H1 (cell line): ENCODE measurements at regions not wholly inside any gene's neighbourhood (a gene's known extent, or its start where the extent isn't known, plus 50 kb on each side); places are given as distances from the start of the nearest gene placed in this dataset.
A peak's percentile ranks its signal among the peaks of the same experiment; 100 is the strongest.

ENCODE experiments used
- CTCF ChIA-PET: fragments of 300-600 bp; sonication (Branson Sonifier 250); formaldehyde crosslinking; loops from one replicate; lab custom pipeline; 2021; ENCODE audit not compliant: partially characterized antibody; lab: Charles Lee
- POLR2A ChIA-PET: fragments of 300-600 bp; sonication (Branson Sonifier 250); formaldehyde crosslinking; loops from one replicate; lab custom pipeline; 2021; ENCODE audit warnings: inconsistent platforms; ENCODE audit not compliant: partially characterized antibody; lab: Charles Lee
- DNase-seq, 2 experiments: peaks; one replicate each; pipeline versions ENCODE4 v3.0.0 to v3.0.0-alpha.2; 2010 to 2022; ENCODE audit warnings: low spot score in 2 of 2, low read depth in 1 of 2, mixed read lengths in 1 of 2
- FAIRE-seq: peaks from 2 replicates; lab custom pipeline; 2011; peaks lifted over from hg19 to GRCh38; lab: Jason Lieb, UNC
- H2AFZ ChIP-seq: 2 replicates; pipeline ENCODE4 v1.8.1; 2012; ENCODE audit warnings: low read length, inconsistent platforms
- H2AK5ac ChIP-seq: 2 replicates; pipeline ENCODE4 v1.6.1; 2013; ENCODE audit warnings: low read depth, low read length
- H2BK120ac ChIP-seq: replicated peaks from 2 replicates; pipeline ENCODE3; 2013; ENCODE audit warnings: low read depth, low read length, inconsistent platforms
- H2BK12ac ChIP-seq: 2 replicates; pipeline ENCODE4 v1.6.1; 2013; ENCODE audit warnings: low read depth, low read length
- H2BK15ac ChIP-seq: 2 replicates; pipeline ENCODE4 v1.6.1; 2013; ENCODE audit warnings: low read length
- H2BK20ac ChIP-seq: 2 replicates; pipeline ENCODE4 v1.6.1; 2013; ENCODE audit warnings: low read length
- H2BK5ac ChIP-seq: 2 replicates; pipeline ENCODE4 v1.6.1; 2013; ENCODE audit warnings: low read depth, low read length
- H3K14ac ChIP-seq: 2 replicates; pipeline ENCODE4 v1.6.1; 2013; ENCODE audit warnings: inconsistent platforms; ENCODE audit not compliant: insufficient read length
- H3K18ac ChIP-seq: 2 replicates; pipeline ENCODE4 v1.6.1; 2013; ENCODE audit warnings: low read length; ENCODE audit errors: extremely low read depth
- H3K23ac ChIP-seq: 2 replicates; pipeline ENCODE4 v1.6.1; 2013; ENCODE audit warnings: inconsistent platforms; ENCODE audit not compliant: insufficient read length
- H3K23me2 ChIP-seq: 2 replicates; pipeline ENCODE4 v1.6.1; 2013; ENCODE audit warnings: low read depth, low read length
- H3K27ac ChIP-seq: 2 replicates; pipeline ENCODE4 v1.6.1; 2011; ENCODE audit warnings: low read depth, low read length, inconsistent platforms
- H3K27me3 ChIP-seq, 4 experiments: replicated peaks in 1 of 4; 1 replicate in 1 of 4; 2 replicates in 3 of 4; pipeline versions ENCODE4 v1.6.1 to v1.8.1; 2011 to 2013; ENCODE audit warnings: low read length in 3 of 4, mild to moderate bottlenecking in 3 of 4, inconsistent platforms in 2 of 4, mixed read lengths in 2 of 4, moderate library complexity in 1 of 4; ENCODE audit not compliant: control insufficient read depth in 3 of 4, insufficient read depth in 3 of 4; ENCODE audit errors: extremely low read depth in 1 of 4
- H3K36me3 ChIP-seq, 4 experiments: 2 replicates each; pipeline versions ENCODE4 v1.6.1 to v1.8.1; 2011 to 2013; ENCODE audit warnings: mild to moderate bottlenecking in 4 of 4, low read length in 3 of 4, moderate library complexity in 2 of 4, control low read depth in 1 of 4, inconsistent platforms in 1 of 4; ENCODE audit not compliant: insufficient read depth in 4 of 4, control insufficient read depth in 2 of 4
- H3K4ac ChIP-seq: replicated peaks from 2 replicates; pipeline ENCODE3; 2013; ENCODE audit warnings: low read length, low read depth, mixed read lengths, inconsistent platforms; ENCODE audit not compliant: insufficient read length
- H3K4me1 ChIP-seq, 4 experiments: replicated peaks in 1 of 4; 1 replicate in 1 of 4; 2 replicates in 3 of 4; pipeline versions ENCODE4 v1.6.1 to v1.8.1; 2011 to 2013; ENCODE audit warnings: low read length in 3 of 4, inconsistent platforms in 2 of 4, mixed read lengths in 1 of 4; ENCODE audit not compliant: insufficient read depth in 4 of 4, control insufficient read depth in 3 of 4
- H3K4me2 ChIP-seq, 2 experiments: 2 replicates each; pipeline versions ENCODE4 v1.6.1 to v1.8.1; 2011 to 2013; ENCODE audit warnings: low read depth in 2 of 2, low read length in 2 of 2, control low read depth in 1 of 2, inconsistent platforms in 1 of 2, mild to moderate bottlenecking in 1 of 2; ENCODE audit not compliant: insufficient read depth in 1 of 2
- H3K4me3 ChIP-seq, 4 experiments: fragments of 200-600, 300-600 bp in 1 of 4; sonication (generic), shearing (Covaris generic), sonication (Bioruptor Twin) in 1 of 4; 2 replicates each; pipeline versions ENCODE4 v1.5.1 to v1.8.1; 2011 to 2016; ENCODE audit warnings: low read length in 4 of 4, low read depth in 3 of 4, control low read depth in 2 of 4, inconsistent platforms in 2 of 4, mild to moderate bottlenecking in 2 of 4, mixed read lengths in 1 of 4, moderate library complexity in 1 of 4; ENCODE audit not compliant: insufficient read depth in 2 of 4; ENCODE audit errors: extremely low read depth in 1 of 4
- H3K56ac ChIP-seq: replicated peaks from 2 replicates; pipeline ENCODE3; 2013; ENCODE audit warnings: low read depth, mild to moderate bottlenecking, mixed read lengths, low read length, inconsistent platforms; ENCODE audit not compliant: insufficient read length
- H3K79me1 ChIP-seq: 2 replicates; pipeline ENCODE4 v1.6.1; 2013; ENCODE audit warnings: low read depth, low read length, control low read depth
- H3K79me2 ChIP-seq, 2 experiments: 2 replicates each; pipeline versions ENCODE4 v1.6.1 to v1.8.1; 2012 to 2013; ENCODE audit warnings: low read length in 2 of 2, mild to moderate bottlenecking in 2 of 2, inconsistent platforms in 1 of 2; ENCODE audit not compliant: insufficient read depth in 2 of 2, control insufficient read depth in 1 of 2
- H3K9ac ChIP-seq, 4 experiments: replicated peaks in 1 of 4; 1 replicate in 1 of 4; 2 replicates in 3 of 4; pipeline versions ENCODE4 v1.6.1 to v1.8.1; 2011 to 2013; ENCODE audit warnings: low read depth in 3 of 4, low read length in 3 of 4, control low read depth in 2 of 4, mild to moderate bottlenecking in 2 of 4, moderate library complexity in 2 of 4, inconsistent platforms in 1 of 4; ENCODE audit errors: extremely low read depth in 1 of 4
- H3K9me3 ChIP-seq, 2 experiments: 2 replicates each; pipeline versions ENCODE4 v1.6.1 to v1.8.1; 2012 to 2013; ENCODE audit warnings: mild to moderate bottlenecking in 2 of 2, moderate library complexity in 2 of 2, control low read depth in 1 of 2, inconsistent platforms in 1 of 2, low read depth in 1 of 2, low read length in 1 of 2, mixed read lengths in 1 of 2; ENCODE audit not compliant: insufficient read depth in 2 of 2
- H4K20me1 ChIP-seq, 2 experiments: replicated peaks in 1 of 2; 2 replicates each; pipeline versions ENCODE3 to v1.8.1; 2011 to 2013; ENCODE audit warnings: inconsistent platforms in 2 of 2, low read length in 2 of 2, mild to moderate bottlenecking in 1 of 2; ENCODE audit not compliant: insufficient read depth in 2 of 2, control insufficient read depth in 1 of 2
- H4K5ac ChIP-seq: 2 replicates; pipeline ENCODE4 v1.6.1; 2013; ENCODE audit warnings: low read length, low read depth, mixed read lengths, inconsistent platforms; ENCODE audit not compliant: insufficient read length
- H4K8ac ChIP-seq: 2 replicates; pipeline ENCODE4 v1.8.0; 2013; ENCODE audit warnings: mild to moderate bottlenecking, moderate library complexity, low read length, inconsistent platforms; ENCODE audit not compliant: insufficient read depth; ENCODE audit errors: extremely low read depth
- H4K91ac ChIP-seq: replicated peaks from 2 replicates; pipeline ENCODE3; 2013; ENCODE audit warnings: low read length, mixed read lengths, inconsistent platforms; ENCODE audit not compliant: insufficient read length
- CHD1 ChIP-seq: IDR thresholded peaks from 2 replicates; pipeline ENCODE4 v1.6.1; 2012; ENCODE audit warnings: low read depth, low read length, improper control_type of control experiment
- POLR2A ChIP-seq, 2 experiments: IDR thresholded peaks; 1 replicate in 1 of 2; 2 replicates in 1 of 2; pipeline ENCODE4 v1.6.1; 2011; ENCODE audit warnings: low read depth in 2 of 2, low read length in 2 of 2, mild to moderate bottlenecking in 2 of 2; ENCODE audit errors: control extremely low read depth in 1 of 2
- SRF ChIP-seq: IDR thresholded peaks from 2 replicates; pipeline ENCODE4 v1.6.1; 2011; ENCODE audit warnings: mild to moderate bottlenecking, low read depth, low read length, moderate library complexity
- TEAD4 ChIP-seq: IDR thresholded peaks from 2 replicates; pipeline ENCODE4 v1.6.1; 2012; ENCODE audit warnings: low read depth, low read length, inconsistent platforms, mixed read lengths

DNA sequence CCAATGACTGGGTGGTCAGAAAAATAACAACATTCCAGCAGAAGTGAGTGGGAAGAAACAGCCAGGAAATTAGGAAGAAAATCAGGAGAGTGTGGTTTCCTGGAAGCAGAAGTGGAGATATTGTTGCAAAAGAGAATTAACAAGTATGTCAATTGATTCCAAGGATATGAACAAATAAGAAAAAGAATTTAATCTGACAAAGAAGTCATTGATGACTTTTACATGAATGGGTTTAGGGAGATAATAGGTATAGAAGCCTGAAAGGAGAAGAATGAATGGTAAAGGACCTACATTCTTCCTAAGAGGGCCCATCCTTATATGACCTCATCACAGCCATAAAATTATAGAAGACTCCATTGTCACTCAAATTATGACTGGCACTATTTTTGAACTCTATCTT lies 1440.1 kb downstream of the OTOL1 start:
- Histone ChIP-seq H3K18ac (no peak overlapping the region), H2BK15ac (no peak overlapping the region), H3K23ac (no peak overlapping the region), H3K36me3 (no peaks in the 10 kb centered on the region), H3K9ac (no peak overlapping the region), H3K4ac (no peak overlapping the region), H2AFZ (no peak overlapping the region), H3K4me3 (no peak overlapping the region), H3K4me2 (no peak overlapping the region), H4K8ac (no peak overlapping the region), H3K79me2 (no peaks in the 10 kb centered on the region), H2BK20ac (no peak overlapping the region), H3K27me3 (no peaks in the 10 kb centered on the region), H3K23me2 (no peaks in the 10 kb centered on the region), H2AK5ac (no peak overlapping the region), H4K91ac (no peak overlapping the region), H3K27ac (no peak overlapping the region), H3K79me1 (no peaks in the 10 kb centered on the region), H3K9me3 (peaks cover 0 to 2% of the 10 kb centered on the region in 2 experiments; a peak in 1 of 4 replicates), H4K20me1 (no peaks in the 10 kb centered on the region), H3K56ac (no peak overlapping the region), H4K5ac (peak overlapping the region; percentile 66), H2BK12ac (no peak overlapping the region), H2BK120ac (no peak overlapping the region), H3K14ac (no peak overlapping the region), H2BK5ac (no peak overlapping the region), H3K4me1 (no peaks in the 10 kb centered on the region; a peak in 1 of 7 replicates)
- no peak for FAIRE-seq
- TF ChIP-seq CHD1 (no peak), POLR2A (IDR thresholded peaks at IDR 0.05; ENCODE audit: control extremely low read depth in 1 of 2, low read depth in 2 of 2, low read length in 2 of 2) (no peak), TEAD4 (peak; percentile 46; the same call in 1 of the 2 replicates), SRF (no peak)
- ChIA-PET CTCF (no interaction called here), POLR2A (no interaction called here)
- no peak for DNase-seq
